ENCODE measurements at regions not wholly inside any gene's neighbourhood (a gene's known extent, or its start where the extent isn't known, plus 50 kb on each side); places are given as distances from the start of the nearest gene placed in this dataset.

- no peaks in the 10 kb centered on the region for H3K27me3 Mint-ChIP-seq (ENCODE audit: insufficient read depth, low read depth, poor library complexity)
- Histone ChIP-seq H3K4me3 (no peak overlapping the region), H3K4me2 (no peak overlapping the region), H2AFZ (0 out of 2 replicates have a peak overlapping the region, but pooled peaks have one; percentile 13), H3K79me2 (replicated peaks; ENCODE audit: insufficient read depth) (no peaks in the 10 kb centered on the region), H3K27me3 (ENCODE audit: insufficient read depth) (no peaks in the 10 kb centered on the region), H3K9me2 (ENCODE audit: insufficient read depth) (no peaks in the 10 kb centered on the region), H3K4me1 (ENCODE audit: insufficient read depth) (peaks cover 14% of the 10 kb centered on the region), H3F3A (replicated peaks; ENCODE audit: low read depth) (no peaks in the 10 kb centered on the region), H4K20me1 (replicated peaks; ENCODE audit: insufficient read depth) (no peaks in the 10 kb centered on the region), H3K36me3 (ENCODE audit: insufficient read depth) (no peaks in the 10 kb centered on the region), H3K27ac (ENCODE audit: low read depth) (no peak overlapping the region; the same call in 1 of the 2 replicates)
- H3K4me3 Mint-ChIP-seq: no peak overlapping the region
- peak overlapping the region; percentile 61 for H3K27ac Mint-ChIP-seq
- peaks cover 25% of the 10 kb centered on the region for H3K4me1 Mint-ChIP-seq
- H3K36me3 Mint-ChIP-seq (ENCODE audit: low read depth): no peaks in the 10 kb centered on the region
- TF ChIP-seq ETS1 (IDR thresholded peaks at IDR 0.05): no peak
- ATAC-seq (peak; percentile 53), DNase-seq (ENCODE audit: low spot score) (no peak)
- H3K9me3 Mint-ChIP-seq: no peaks in the 10 kb centered on the region
These were observed 338.6 kb upstream of the SEMA3A start for GRCh38 chr7:84533182-84533581.

- H3K27me3 ChIP-seq (ENCODE audit: insufficient read depth): no peaks in the 10 kb centered on the region
- no peaks in the 10 kb centered on the region for H3K79me2 ChIP-seq (replicated peaks; ENCODE audit: insufficient read depth)
- H3F3A ChIP-seq (replicated peaks; ENCODE audit: low read depth): no peaks in the 10 kb centered on the region
- H3K27me3 Mint-ChIP-seq (ENCODE audit: insufficient read depth, low read depth, poor library complexity): no peaks in the 10 kb centered on the region
- no peak overlapping the region for H3K27ac ChIP-seq (ENCODE audit: low read depth)
- no peak overlapping the region for H3K4me3 Mint-ChIP-seq
- H3K36me3 Mint-ChIP-seq (ENCODE audit: low read depth): no peaks in the 10 kb centered on the region
- ATAC-seq (no peak), DNase-seq (ENCODE audit: low spot score) (peak; percentile 53)
- H3K4me2 ChIP-seq: 0 out of 2 replicates have a peak overlapping the region, but pooled peaks have one; percentile 1
- no peaks in the 10 kb centered on the region for H3K9me3 Mint-ChIP-seq
- H3K4me3 ChIP-seq: no peak overlapping the region
- peaks cover 25% of the 10 kb centered on the region for H3K4me1 Mint-ChIP-seq
- no peaks in the 10 kb centered on the region for H4K20me1 ChIP-seq (replicated peaks; ENCODE audit: insufficient read depth)
- peaks cover 14% of the 10 kb centered on the region for H3K4me1 ChIP-seq (ENCODE audit: insufficient read depth)
- no peak for TF ChIP-seq ETS1 (IDR thresholded peaks at IDR 0.05)
- TF ChIP-seq NANOG (IDR thresholded peaks at IDR 0.05; ENCODE audit: borderline replicate concordance): 0 out of 2 replicates have a peak, but pooled peaks have one; percentile 25
- H2AFZ ChIP-seq: no peak overlapping the region
- H3K36me3 ChIP-seq (ENCODE audit: insufficient read depth): no peaks in the 10 kb centered on the region
- H3K9me2 ChIP-seq (ENCODE audit: insufficient read depth): no peaks in the 10 kb centered on the region
- peak overlapping the region; percentile 24; the same call in 1 of the 2 replicates for H3K27ac Mint-ChIP-seq
These were observed 337.6 kb upstream of the SEMA3A start for GRCh38 chr7:84532196-84532595.

- Mint-ChIP-seq H3K27ac (peak overlapping the region; percentile 29; the same call in 1 of the 2 replicates), H3K9me3 (no peaks in the 10 kb centered on the region), H3K27me3 (ENCODE audit: insufficient read depth, low read depth, poor library complexity) (no peaks in the 10 kb centered on the region), H3K36me3 (ENCODE audit: low read depth) (no peaks in the 10 kb centered on the region), H3K4me1 (peaks cover 25% of the 10 kb centered on the region), H3K4me3 (no peak overlapping the region)
- Histone ChIP-seq H3K4me2 (no peak overlapping the region), H2AFZ (no peak overlapping the region), H4K20me1 (replicated peaks; ENCODE audit: insufficient read depth) (no peaks in the 10 kb centered on the region), H3K27ac (ENCODE audit: low read depth) (no peak overlapping the region), H3K4me1 (ENCODE audit: insufficient read depth) (peaks cover 14% of the 10 kb centered on the region), H3K36me3 (ENCODE audit: insufficient read depth) (no peaks in the 10 kb centered on the region), H3K4me3 (no peak overlapping the region), H3K27me3 (ENCODE audit: insufficient read depth) (no peaks in the 10 kb centered on the region), H3K9me2 (ENCODE audit: insufficient read depth) (no peaks in the 10 kb centered on the region), H3K79me2 (replicated peaks; ENCODE audit: insufficient read depth) (no peaks in the 10 kb centered on the region), H3F3A (replicated peaks; ENCODE audit: low read depth) (no peaks in the 10 kb centered on the region)
- DNase-seq (ENCODE audit: low spot score) (no peak), ATAC-seq (no peak)
- no peak for TF ChIP-seq CTCF (conservative IDR thresholded peaks at IDR 0.05; ENCODE audit: low read depth in 2 of 2)
- TF ChIP-seq POLR2AphosphoS5 (IDR thresholded peaks at IDR 0.05; ENCODE audit: low read depth): no peak
- TF ChIP-seq ZNF331 (CRISPR knock-in tag; IDR thresholded peaks at IDR 0.05; ENCODE audit: low read depth): no peak
- TF ChIP-seq EZH2 (IDR thresholded peaks at IDR 0.05; ENCODE audit: low read depth, unreplicated experiment): no peak
These were observed 335.1 kb upstream of the SEMA3A start for GRCh38 chr7:84529480-84530205.

All from GM23338 (cell line).